HG03064 (cell line): ENCODE measurements at regions not wholly inside any gene's neighbourhood (a gene's known extent, or its start where the extent isn't known, plus 50 kb on each side); places are given as distances from the start of the nearest gene placed in this dataset.

Experiments used
- ATAC-seq: cut with Tn5 transposase; IDR thresholded peaks from one replicate; pipeline ENCODE4 v1.9.1; 2021; ENCODE audit warnings: low read depth; ENCODE audit not compliant: unreplicated experiment

DNA sequence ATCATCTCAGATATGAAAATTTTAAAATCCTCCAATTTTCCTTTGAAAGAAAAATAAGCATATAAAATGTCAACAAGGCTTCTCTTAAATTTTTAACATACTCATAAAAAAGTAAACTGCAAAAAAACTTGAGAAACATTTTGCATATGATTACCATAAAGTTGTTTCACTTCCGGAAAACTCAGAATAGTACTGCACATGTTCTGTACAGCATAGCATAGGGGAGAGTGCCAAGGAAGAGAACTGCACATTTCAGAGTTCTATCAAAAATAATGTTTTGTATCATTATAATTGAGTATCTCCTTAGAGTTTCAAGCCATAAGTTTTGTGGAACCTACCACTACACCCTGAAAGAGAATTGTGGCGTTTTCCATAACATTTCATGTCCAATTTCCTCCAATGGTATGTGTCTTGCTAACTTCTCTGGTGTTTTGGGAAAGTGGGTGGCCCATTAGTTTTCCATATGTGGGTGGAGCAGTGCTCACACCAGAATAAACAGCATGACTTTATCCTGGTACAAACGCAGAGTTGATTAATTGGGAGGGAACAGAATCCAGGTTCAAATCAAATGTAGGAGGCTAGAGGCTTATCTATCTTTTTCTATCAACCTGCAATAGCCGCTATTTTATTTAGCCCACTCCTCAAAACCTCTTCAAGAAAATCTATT, 430.9 kb downstream of the LMO4 start:
- ATAC-seq: no peak

DNA sequence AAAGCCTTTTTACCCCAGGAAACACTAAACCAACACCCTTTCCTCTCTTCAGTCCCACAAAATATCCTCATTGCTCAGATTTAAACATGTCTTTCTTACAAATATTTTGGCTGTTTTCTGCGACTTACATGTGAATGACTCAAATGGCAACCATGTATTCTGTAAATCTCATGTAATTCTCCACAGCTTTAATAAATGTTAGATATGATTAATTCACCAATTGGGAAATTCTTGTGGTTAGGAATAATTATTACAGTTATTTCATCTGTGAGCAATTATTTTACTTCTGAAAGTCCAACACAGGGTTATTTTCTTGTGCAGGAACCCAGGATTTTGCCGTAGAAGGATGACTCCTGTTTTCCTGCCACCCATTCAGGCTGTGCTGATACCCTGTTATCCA, 431.5 kb downstream of the LMO4 start:
- ATAC-seq: no peak

DNA sequence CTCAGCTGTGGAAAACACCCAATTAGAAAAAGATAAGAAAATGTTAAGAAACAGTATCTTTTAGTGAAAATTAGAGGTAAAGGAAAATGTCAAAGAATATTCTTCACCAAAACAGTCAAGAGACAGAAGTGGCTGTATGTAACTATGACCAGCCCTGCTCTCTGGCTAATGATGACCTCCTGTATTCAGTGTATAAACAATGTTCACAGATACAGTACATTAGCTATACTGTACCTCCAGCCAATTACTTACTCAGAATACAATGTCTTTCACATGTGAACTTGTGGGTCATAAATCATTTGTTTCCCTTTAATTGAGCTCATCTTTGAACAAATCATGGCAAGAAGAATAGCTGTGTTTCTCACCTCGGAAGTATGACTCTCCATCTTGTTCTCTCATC, 432.0 kb downstream of the LMO4 start:
- ATAC-seq: no peak

DNA sequence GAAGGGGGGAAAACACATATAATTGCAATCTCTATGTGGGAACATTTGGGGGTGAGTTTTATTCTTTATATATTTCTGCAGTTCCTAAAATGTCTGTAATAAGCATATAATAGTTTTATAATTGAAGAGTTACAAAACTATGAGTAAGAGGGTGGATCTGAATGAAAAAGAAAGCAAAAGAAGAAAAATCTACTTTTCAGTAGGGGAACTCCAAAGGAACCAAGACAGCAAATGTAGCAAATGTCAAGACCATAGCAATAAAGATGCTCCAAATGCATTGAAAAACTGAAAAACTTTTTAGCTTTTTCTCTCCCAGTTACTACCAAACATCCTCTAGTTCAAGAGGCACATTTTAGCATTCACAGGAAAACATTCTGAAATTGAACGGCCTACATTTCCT, 434.8 kb downstream of the LMO4 start:
- no peak for ATAC-seq

DNA sequence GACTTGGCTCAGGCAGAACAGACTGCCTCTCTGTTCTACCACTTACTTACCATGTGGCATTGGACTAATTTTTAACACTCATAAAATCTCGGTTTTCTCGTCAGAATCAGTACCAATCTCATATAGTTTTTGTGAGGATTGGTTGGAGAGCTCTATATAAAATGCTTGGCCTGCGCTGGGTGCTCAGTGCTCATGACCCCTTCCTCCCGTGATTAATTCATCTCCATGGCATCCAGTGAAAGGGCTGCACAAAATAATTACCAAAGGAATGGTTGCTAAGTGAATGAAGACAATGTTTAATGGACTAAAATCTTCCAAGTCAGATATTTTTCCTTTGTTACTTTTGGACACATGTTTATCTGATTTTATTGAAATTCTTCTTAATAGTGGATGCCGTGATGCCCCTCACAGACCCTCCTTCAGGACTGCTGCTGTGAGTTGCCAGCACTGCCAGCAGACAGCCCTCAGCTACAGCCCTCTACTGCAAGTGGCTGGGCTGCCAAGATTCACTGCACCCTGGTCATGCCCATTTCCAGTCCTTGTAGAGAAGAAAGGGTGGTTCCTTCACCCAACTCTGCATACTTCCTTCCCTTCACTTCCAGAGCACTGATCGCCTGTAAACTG, 436.5 kb downstream of the LMO4 start:
- no peak for ATAC-seq

DNA sequence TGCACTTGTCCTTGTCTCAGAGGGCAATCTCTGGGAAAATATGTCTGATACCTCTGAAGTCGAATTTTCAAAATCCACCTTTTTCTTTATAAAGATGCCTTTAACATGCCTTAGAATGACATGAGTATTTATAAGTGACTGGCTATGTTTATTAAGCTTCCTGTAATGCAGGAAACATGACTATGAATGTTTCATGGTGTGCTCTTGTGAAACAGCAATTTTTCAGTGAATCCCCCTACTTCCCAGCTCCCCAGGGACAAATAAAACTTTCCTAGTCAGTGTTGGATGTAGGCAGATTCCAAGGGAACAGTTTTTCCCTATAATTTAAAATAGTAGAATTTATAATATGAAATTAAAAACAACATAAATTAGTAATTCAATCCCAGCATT, 437.0 kb downstream of the LMO4 start:
- ATAC-seq: no peak

DNA sequence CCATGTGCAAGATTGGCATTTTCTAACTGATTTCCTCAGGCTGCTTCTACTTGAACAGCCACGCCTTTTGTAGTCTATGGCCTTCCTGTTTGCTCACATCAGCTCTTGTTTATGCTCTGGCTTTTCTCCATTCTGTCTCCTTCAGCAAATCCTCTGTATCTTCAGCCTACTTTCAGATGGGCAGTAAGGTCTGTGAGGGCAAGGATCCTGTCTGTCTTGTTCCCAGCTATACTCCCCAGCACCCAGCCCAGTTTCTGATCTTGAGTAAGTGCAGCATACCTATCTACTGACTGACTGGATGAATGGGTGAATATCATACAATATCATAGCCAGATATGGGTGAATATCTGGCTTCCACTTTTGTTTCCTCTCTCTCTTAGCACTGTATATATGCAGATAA, 438.1 kb downstream of the LMO4 start:
- no peak for ATAC-seq

DNA sequence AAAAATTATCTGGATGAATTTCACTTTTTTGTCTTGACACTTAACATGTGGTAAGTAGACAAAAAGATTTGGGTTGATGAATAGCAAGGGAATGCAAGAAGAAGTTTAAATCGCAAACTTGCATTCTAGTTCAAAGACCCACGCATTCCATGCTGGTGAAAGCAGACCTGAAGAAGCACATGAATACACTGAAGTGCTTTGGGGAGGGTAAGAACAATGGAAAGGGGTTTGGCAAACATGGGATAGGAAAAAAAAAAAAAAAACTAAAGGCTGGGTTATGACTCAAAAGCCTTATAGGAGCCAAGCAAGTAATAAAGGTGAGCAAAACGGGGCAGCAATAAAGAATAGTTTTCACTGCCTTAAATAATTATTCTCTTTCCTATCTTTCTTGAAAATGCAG, 450.2 kb downstream of the LMO4 start:
- ATAC-seq: no peak

DNA sequence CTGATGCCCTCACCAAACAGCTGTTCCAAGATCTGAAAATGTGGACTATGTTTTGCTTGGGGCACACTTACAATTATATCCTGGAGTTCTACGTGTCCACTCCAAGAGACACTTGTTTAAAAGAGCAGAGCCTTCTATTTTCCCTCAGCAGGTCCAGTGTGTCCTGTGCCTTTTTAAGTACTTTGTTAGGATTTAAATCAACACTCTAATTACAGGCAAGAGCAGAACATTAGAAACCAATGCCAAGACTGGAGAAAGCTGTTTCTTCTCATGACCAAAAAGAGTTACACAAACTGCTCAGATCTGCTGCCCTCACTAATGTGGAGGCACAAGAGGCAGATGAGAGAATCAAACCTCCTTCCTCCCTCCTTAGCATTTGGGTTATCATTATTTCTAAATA, 452.9 kb downstream of the LMO4 start:
- no peak for ATAC-seq

DNA sequence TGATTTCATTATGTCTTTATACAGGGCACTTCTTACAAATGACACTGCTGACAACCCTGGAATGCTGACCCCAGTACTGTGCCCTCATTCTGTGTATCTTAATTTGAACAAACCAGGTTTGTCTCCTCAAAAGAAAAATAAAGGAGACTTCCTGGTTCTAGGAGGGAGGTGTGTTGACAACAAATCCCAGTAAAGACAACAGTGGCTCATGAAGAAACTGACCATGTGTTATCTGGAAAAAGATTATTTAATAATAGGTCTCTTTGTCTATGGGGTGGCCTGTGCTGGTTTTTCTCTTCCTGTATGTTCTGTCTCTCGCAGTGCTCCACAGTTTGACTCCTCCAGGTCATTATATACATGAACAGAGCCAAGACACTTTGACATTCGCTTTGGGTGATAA, 454.6 kb downstream of the LMO4 start:
- ATAC-seq: no peak

DNA sequence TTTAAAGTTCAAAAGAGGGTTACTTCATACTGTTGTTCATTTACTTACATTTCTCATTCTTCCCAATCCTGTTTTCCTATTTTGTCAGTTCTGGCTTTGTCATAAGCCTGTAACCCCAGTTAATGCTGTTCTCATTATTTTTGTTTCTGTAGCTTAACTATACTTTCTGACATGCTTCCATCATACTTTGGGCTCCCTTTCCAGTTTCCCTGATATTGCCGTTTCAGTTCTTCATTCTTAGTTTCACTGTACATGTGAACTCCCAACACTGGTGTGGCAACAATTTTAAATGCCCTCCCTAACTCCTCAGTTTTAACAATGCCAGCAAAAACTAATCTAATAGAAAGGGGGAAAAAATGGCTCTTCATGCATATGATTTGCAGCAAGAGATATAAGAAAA, 456.7 kb downstream of the LMO4 start:
- no peak for ATAC-seq

DNA sequence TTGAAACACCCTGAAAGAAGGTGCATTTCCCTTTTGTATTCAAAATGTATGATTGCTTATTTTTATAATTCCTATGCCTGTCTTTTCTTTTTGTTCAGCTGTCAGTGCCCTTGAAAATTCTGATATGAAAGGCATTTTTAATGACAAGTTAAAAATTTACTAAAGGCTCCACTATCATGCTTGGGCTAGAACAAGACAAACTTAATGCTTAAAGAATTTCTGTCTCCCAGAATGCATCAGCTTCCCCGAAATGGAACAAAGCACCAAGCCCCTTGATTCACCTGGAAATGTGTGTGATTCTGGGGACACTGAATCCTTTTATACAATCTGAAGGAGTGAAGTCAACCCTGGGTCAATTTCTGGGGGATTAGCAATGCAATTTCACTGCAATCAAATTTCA, 457.5 kb downstream of the LMO4 start:
- no peak for ATAC-seq

DNA sequence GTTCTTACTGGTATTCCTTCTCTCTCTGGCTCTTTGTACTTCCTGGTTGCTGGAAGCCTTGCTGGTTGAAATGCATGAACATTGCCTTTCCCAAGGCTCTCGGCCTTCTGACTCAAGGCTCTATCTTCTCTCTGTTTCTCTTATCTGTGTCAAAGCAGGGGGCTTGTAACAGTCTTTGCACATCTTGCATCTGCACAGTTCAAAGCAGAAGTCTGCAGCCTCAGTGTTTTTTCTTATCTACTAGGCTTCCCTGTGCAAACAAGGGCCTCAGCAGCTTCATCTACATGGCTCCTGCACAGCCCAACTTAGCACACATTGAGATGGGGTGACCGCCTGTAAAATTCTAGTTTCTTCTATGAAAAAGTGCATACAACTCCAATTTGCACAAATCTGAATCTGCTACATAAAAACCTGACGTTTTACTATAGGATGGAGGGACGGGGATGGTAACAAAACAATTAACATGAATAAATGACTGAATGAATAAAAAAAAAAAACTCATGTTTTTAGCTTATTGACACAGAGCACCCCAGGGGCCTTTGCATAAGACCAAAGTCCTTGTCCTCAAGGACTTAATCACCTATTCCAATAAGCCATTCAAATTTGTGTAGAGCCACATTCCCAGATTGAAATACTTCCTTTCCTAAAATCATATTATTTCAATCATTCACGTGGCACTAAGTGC, 458.3 kb downstream of the LMO4 start:
- ATAC-seq: no peak

DNA sequence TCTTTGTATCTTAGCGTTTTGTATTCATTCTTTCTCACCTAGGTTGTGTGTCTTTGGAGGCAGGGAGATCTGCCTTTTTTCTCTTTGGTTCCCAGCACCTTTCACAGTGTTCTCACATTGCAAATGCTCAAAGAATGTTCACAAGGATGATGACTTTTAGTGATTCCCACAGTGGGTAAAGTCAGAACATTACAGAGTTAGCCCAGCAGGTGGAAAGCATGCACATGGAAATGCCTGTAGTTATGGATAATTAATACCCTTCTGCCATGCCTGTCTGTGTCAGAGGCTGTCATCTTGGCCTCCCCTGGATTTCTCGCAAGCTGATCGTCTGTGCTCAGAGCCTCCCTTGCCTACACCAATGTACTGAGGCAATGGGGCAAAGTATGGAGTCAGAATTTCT, 458.9 kb downstream of the LMO4 start:
- ATAC-seq: no peak

DNA sequence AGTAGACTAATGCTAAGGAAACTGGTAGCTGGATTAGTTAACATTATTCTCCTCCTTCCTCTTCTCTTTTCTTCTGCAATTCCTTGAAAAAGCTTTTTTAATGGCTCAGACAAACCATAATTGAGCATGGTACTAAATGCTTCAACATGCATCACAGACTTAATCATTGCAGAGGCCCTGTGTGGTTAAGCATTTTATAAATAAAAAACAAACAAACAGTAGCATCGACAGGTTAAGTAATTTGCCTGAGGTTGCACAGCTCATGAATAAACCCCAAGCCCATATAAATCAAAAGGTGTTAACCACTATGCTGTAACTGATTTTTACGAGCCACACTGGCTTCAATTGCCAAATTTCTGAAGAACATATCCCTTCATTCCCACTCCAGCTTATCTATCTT, 462.1 kb downstream of the LMO4 start:
- no peak for ATAC-seq

DNA sequence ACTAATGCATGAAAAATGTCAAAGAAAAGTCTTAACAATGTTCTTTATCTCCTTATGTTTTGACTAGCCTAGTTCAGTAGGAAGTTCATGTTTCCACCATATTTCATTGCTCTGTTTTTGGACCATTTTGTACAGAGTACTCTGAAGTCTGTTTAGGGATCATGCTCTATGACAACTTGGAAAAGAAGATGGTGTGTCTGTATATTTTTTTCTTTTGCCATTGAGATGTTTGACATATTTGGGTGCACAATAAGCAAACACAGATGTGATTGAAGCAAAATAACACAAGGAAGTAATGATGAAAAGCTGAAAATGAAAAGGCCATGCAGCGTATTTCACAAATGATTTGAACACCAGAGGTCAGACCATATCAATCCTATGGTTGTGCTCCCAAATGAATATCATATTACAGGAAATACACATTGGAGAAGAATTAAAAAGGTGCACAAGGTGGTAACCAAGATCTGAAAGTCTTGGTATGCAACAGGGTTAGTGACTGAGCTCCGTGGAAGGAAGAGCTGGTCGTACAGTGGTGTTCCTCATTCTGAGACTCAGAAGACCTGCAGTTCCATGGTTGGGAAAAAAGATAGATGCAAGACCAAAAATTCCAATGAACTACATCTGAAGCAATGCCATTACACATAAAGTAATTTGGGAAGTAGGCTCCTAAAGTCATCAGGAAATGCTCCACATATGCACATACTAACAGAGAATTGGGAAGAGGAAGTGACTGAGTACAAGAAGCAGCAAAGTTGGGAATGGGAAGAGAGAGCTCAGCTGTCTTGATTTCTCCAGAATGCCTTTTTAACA, 463.5 kb downstream of the LMO4 start:
- ATAC-seq: no peak

DNA sequence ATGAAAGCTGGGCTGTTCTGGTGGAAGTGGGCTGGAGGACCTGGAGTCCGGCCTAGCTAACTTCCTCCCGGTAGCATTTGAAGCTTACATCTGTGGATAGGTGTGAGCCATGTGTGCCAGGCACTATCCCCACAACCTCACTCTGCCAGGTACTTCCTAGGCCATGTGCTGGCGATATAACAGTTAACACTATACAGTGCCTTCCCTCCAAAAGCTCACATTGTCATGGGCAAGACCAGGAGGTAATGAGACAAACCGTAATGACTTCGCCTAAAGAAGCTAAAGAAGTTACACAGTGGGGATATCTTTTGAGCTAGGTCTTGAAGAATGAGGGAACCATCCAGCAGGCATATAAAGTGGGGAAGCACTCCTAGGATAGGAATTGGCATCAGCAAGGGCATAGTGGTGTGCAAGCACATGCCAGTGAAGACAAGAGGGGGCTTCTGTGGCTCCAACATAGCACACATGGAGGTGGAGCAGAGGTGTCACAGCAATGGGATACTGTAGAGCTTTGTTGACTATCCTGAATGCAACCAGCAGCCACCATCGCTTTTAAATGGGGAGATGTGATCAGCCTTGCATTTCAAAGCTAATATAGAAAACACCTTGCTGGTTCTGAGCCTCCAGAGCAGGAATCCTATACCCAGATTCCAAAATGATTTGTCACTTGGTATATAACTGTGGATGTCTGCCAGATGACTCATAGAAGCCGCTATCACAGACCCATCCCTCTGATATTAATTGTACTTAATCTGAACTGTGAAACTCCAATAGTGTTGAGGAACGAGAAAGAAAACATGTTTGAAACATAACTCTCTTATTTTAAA, 466.3 kb downstream of the LMO4 start:
- ATAC-seq: no peak

DNA sequence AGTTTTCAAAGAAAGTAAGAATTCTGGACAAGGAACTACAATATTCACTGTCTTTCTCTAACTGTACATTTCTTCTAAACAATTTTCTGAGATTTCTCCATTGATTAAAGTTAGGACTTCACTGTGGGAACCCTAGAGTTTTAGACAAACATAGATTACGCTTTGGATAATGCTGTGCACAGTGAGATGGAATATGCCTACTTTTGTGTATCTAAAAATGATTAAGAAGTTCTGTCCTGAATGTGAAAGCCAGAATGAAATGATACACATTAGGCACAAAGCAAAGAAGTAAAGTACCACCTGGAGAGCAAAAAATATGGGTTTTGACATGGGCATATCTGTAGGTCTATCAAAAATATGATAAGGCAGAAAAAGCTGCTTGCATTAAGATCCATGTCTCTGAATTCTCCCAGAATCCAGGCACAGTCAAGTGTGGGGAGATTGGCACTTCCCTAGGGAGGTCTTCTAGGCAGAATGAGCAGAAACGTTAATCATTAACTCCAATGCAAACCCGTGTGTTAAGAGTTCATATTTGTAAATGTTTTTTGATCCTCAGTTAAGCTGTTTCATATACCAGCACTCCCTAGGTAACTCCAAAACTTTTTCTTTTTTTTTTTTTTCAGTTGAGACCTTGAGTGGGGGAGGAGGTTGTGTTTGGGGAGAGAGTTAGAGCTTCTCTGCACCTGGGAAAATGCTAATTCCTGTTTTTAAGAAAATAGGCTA, 467.1 kb downstream of the LMO4 start:
- ATAC-seq: no peak

DNA sequence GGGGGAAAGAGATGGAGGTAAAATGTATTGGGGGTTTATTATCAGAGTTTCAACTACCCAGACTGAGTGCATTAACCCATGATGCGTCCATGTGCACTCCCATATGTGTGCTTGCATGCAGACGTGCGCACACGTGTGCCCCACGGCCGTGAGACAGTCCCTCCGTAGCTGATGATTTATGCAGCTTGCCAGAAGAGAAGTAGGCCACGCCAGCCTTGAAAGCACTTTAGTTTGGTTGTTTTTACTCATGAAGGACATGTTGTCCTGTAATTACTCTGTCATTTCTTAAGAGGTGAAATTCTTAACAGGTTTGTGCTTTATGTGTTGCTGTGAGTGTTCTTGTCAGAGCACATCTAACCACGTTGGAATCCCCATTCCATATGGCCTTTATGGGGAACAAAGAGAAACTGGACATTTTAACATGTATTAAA, 467.8 kb downstream of the LMO4 start:
- no peak for ATAC-seq

DNA sequence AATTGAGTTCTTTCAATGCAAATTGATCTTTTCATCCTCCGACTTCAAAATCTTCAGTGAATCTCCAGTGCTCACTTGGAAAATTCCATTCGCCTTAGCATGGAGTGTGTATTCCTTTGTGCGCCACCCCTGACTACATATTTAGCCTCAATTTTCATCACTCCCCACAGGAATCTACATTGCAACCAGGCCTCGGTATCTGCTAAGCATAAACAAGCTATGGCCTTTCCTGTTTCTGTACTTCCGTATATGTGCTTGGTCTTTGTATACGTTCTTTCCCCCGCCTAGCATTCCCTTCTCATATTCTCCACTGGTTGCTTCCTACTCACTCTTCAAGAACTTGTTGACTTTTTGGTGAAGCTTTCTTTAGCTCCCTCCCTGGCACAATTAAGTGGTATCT, 470.8 kb downstream of the LMO4 start:
- ATAC-seq: no peak
